ENCODE measurements at regions not wholly inside any gene's neighbourhood (a gene's known extent, or its start where the extent isn't known, plus 50 kb on each side); places are given as distances from the start of the nearest gene placed in this dataset.

DNA sequence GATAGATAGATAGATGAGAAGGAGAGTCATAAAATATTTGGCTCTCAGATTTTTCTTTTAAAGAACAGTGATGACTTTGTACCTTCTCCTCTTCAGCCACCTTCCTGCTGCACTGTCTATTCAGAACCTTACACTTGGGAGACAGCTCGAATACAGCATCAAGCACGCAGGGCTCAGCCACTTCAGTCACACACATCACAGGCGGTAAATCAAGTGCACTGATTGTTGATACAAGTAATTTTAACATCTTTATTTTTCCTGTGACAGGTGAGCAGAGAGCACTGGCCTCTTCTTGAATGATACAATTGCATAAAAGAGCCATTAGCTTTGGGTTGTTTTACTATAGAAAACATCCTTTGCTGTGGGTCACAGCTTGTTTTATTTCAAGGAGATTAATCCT, 1118.5 kb upstream of the EYS start:
- no peak for DNase-seq (ENCODE audit: low read depth)

DNA sequence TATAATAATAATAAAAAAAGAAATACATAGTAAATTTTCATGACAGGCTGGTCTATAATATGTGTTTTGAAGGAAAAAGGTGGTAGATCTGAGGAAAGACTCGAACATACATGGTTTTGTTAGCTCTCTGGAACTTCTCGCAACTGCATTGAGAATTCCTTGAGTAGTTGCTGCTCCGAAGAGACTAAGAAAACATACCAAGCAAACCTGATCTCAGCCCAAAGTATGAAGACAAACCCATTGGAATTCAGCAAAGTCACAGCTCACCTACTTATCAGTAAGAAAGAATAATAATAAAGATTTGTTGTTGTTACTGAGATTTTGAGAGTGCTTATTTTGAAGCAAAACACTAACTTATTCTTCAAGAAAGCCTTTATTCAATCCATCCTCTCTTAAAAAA, 1107.1 kb upstream of the EYS start:
- DNase-seq (ENCODE audit: low read depth), result no peak

- DNase-seq (ENCODE audit: low read depth), result no peak
Measured at GRCh38 chr6:66808771-66809170, 1101.7 kb upstream of the EYS start.

DNA sequence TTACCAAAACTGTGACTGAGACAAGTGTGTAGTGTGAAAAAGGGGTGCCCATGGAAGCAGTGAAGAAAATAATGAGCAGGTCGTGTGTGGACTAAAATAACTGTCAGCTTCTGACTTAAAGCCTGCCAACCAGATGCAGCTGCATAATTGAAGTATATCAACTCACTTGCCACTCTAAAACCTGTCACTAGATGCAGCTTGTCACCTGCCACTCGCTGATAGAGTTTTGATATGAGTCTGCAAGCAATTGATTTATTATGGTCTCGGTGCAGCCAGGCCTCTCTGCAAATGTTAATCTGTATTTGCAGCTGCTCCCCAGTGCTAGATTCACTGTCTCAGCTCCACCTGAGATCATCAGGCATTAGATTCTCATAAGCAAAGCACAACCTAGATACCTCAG, 1090.0 kb upstream of the EYS start:
- DNase-seq (ENCODE audit: low read depth), result no peak

- no peak for DNase-seq (ENCODE audit: low read depth)
Measured at GRCh38 chr6:66788579-66788978, 1081.6 kb upstream of the EYS start.

DNA sequence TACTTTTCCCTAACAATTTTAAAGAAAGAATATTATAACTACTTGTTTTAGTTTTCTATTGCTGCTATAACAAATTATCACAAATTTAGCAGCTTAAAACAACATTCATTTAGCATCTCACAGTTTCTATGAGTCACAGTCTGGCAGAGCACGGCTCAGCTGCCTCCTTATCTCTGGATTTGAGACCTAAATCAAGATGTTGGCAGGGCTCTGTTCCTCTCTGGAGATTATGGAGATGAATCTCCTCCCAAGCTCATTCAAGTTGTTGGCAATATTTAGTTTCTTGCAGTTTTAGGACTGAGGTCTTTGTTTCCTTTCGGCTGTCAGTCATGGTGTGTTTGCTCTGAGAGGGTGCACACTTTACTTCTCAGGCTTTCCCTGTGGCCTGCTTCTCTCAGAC, 1065.8 kb upstream of the EYS start:
- peak; percentile 0 for DNase-seq (ENCODE audit: low read depth)

DNA sequence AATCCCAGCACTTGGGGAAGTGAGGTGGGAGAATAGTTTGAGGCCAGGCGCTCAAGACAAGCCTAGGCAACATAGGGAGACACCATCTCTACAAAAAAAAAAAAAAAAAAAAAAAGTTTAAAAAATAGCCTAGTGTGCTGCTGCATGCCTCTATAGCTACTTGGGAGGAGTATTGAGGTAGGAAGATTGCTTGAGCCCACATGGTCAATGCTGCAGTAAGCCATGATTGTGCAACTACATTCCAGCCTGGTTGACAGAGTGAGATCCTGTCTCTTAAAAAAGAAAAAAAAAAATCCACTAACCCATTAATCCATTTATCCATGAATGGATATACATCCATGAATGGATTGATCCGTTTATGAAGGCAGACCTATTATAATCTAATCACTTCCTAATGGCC, 1064.6 kb upstream of the EYS start:
- DNase-seq (ENCODE audit: low read depth), result peak; percentile 0

DNA sequence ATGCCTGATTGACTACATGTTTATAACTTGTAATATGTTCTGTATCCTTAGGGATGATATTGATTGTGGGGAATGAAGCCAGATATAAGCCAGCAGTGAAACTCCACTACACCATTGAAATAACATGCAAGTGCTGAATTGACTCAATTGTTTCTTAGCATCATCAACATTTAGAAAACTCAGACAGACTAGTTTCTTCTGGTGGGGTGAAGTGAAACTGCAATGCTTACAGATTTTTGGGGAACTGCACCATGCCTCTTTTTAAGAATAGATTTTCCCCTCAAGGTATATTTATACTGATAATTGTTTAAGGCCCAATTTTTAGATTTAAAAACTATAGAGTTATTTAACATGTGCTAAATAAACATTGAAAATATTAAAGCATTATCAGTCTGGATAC, 1044.6 kb upstream of the EYS start:
- no peak for DNase-seq (ENCODE audit: low read depth)

DNA sequence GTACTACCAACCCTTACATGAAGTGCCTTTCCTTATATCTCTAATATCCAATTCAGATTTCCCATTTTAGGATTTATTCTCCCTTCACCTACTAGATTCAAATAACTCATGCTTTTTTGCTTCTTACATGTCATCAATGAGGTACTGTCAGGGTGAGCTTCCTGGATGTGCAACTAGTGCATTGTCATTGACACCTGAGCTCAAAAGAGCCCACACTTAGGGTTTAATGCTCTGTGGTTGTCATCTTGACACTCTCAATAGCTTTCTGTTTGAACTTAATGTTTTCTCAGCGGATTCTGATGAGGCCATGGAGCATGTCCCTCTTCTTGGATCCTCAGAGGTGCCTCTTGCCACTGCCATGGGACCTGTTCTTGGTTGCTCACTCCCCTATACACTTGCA, 1033.3 kb upstream of the EYS start:
- DNase-seq (ENCODE audit: low read depth), result no peak

DNA sequence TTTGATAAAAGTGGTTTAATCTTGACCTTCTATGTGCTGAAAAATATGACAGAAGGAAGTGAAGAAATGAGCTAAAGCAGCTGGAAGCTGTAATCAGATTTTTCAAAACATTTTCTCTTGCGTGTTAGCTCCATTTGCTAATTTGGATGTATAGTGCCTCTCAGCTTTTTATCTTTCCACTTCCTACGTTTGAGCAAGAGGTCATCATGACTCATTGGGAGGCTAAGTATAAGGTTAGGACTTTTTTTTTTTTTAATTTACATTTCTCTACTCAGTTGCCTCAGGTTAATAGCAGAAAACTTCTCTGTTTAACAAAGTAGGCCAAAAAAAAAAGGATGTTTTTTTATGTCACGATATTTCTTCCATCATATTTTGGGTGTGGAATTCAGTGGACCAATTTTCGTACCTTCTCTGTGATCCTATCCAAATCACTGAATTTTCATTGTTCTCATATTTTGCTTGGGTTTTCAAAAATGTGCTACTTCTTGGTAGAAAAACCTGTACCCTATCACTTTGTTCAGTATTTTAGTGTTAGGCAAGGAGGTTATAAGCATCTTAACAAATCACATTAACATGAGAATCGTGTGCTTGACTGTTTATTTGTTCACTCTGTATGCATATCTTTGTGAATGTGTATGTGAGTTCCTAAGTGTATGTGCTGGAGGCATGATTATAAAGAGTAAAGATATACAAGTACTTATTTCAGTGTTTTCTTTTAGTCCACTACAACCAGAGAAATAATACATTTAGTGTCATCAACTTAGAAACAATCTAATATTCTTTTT, 1028.3 kb upstream of the EYS start:
- peak; percentile 0 for DNase-seq (ENCODE audit: low read depth)

- no peak for DNase-seq (ENCODE audit: low read depth)
Measured at GRCh38 chr6:66731310-66731709, 1024.3 kb upstream of the EYS start.

DNA sequence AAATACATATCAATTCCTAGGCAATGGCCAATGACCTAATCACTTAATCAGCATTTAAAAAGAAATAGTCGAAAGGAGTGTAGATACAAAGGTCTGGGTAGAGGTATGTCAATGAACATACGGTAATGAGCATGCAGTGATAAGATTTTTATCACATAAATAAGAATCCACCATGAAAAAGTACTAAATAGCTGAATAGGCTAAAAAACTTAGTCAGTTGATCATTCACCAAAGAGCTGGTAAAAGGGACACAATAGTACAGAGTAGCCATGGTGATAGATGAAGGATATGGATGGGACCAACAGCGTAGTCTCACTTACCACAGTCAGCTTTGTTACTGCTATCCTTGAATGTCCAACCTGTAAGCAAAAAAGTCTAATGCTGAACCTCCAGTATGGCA, 1018.6 kb upstream of the EYS start:
- DNase-seq (ENCODE audit: low read depth), result no peak

- no peak for DNase-seq (ENCODE audit: low read depth)
Measured at GRCh38 chr6:66717801-66718200, 1010.8 kb upstream of the EYS start.

DNA sequence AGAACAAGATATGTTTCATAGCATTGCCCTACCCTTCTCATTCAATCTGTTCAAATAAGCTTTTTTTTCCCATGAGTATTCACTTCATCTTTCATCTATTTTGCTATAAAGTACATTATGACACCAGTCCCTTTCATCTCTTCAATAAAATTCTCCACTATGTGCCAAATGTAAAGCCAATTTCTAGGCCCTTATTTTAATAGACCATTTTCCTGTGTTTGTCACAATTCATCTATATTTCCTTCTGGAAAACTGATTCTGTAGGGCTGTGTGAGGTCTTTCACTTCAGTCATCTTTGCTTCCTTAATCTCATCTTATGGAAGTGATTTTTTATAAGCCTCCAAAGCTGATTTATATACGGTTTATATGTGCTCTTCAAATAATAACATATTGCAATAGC, 992.4 kb upstream of the EYS start:
- DNase-seq (ENCODE audit: low read depth), result no peak

- no peak for DNase-seq (ENCODE audit: low read depth)
Measured at GRCh38 chr6:66689608-66690007, 982.6 kb upstream of the EYS start.

DNA sequence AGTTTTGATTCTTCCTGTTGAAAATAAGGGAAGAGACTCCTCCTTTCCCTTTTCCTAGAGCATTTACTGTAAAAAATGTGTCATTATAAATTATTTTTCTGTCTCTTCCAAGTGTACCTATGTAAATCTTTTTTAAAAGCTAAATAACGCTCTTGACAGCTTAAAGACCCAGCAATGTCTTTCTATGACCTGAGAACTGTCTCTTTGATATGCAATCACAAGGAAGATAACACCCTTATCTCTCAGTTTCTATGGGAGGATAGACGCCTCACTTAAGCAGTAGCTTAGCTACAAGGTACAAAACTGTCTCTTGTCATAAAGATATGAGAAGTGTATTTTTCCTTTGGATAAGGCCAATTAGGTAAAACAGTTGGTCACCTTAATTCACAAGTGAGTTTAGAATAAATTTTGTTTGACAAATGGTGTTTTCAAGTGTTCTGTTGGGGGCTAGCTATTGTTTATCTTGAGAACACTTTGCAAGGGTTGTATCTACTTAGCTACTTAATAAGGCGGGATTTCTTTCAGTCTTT, 980.6 kb upstream of the EYS start:
- DNase-seq (ENCODE audit: low read depth), result no peak

- DNase-seq (ENCODE audit: low read depth), result no peak
Measured at GRCh38 chr6:66675906-66676305, 968.9 kb upstream of the EYS start.

- no peak for DNase-seq (ENCODE audit: low read depth)
Measured at GRCh38 chr6:66664112-66664511, 957.1 kb upstream of the EYS start.

DNA sequence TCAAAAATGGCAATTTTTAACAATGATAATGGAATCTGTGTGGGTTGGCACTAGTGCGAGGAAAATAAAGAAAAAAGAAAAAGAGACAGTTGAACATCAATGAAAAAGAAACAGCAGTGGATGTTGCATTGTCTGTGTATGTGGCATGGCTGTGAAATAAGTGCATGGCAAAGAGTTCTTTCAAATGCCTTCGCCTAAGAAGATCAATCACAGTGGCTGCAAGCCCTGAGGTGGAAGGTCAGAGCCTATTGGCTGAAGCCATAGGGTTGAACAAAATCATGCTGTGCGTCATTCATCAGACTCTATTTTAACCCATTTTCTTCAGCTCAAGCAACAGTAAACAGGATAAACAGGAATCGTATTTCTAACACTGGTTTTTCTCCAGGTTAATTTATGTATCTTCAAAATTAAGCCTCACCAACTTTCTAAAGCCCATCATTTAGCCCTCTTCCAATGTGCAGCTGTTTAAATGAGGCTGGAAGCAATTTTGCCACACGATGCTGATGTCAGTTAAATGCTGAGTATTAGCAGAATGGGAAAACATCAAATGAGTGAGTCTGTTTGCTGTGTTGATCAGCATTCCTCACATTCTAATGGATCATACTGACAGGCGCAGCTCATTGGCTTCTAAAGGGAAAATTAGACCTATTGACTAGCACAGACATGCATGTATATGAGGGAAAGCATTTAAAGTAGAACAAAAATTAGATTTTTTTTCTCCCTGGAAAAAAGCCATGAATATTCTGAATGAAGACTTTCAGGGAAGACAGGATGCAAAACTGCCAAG, 955.9 kb upstream of the EYS start:
- DNase-seq (ENCODE audit: low read depth), result no peak

DNA sequence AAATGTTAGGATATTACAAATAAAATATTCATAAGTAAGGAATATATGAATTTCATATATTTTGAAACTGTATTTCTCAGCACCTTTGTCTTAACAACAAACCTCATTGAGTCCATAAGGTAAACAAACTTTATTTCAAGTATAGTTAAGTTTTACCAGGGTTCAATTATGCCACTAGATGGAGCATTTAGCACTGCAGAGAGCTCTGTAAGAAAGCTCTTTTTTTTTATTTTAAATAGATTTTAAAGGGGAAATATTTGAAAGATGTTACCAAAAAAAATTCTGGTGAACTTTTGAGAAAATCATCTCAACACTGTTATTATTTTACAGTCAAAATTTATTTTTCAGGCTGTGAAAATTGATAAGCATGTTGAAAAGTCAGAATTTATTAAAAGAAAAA, 955.2 kb upstream of the EYS start:
- DNase-seq (ENCODE audit: low read depth), result peak; percentile 23

- DNase-seq (ENCODE audit: low read depth), result no peak
Measured at GRCh38 chr6:66655420-66655819, 948.4 kb upstream of the EYS start.

GRCh38 chr6:66638518-66638917, 931.5 kb upstream of the EYS start:
- DNase-seq (ENCODE audit: low read depth), result no peak

DNA sequence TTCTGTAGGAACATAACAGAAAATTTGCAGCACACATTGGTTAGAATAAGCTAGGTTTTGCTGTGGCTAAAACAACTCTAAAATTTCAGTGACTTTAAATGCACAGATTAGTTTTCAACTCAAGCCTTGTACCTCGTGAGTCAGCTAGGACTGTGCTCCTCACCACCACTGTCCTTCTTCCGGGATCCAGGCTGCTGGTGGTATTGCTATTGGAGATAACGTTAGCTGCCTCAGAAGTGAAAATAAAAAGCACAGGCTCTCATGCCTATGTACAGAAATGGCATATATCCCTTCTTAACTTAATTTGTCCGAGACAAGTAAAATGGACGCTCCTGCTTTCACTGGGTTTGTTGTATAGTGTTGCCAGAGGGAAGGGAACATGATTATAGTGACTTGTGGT, 931.1 kb upstream of the EYS start:
- no peak for DNase-seq (ENCODE audit: low read depth)

All from fibroblast of the conjunctiva (primary cell).